Calu3 (cell line): ENCODE measurements at regions not wholly inside any gene's neighbourhood (a gene's known extent, or its start where the extent isn't known, plus 50 kb on each side); places are given as distances from the start of the nearest gene placed in this dataset.

Experiments
- BruUV-seq: library from RNA; stranded (reverse); fragments of 400-500 nt; replicated peaks from 2 replicates; lab custom pipeline; 2021; lab: Mats Ljungman, UMichigan
- CTCF ChIA-PET: fragments of 300-600 bp; sonication (Branson Sonifier 250); formaldehyde crosslinking; loops from one replicate; lab custom pipeline; 2022; ENCODE audit warnings: antibody characterized with exemption; lab: Charles Lee
- DNase-seq: peaks from one replicate; pipeline ENCODE4 v3.0.0; 2022
- H3K27ac Mint-ChIP-seq: one replicate; pipeline ENCODE4 v1.8.0; 2022; ENCODE audit warnings: mixed read lengths; ENCODE audit not compliant: unreplicated experiment
- H3K27me3 Mint-ChIP-seq: one replicate; pipeline ENCODE4 v1.8.0; 2022; ENCODE audit warnings: mixed read lengths; ENCODE audit not compliant: unreplicated experiment
- H3K36me3 Mint-ChIP-seq: one replicate; pipeline ENCODE4 v1.8.0; 2022; ENCODE audit warnings: mild to moderate bottlenecking, moderate library complexity, mixed read lengths; ENCODE audit not compliant: insufficient read depth, unreplicated experiment
- H3K4me1 Mint-ChIP-seq: one replicate; pipeline ENCODE4 v1.8.0; 2022; ENCODE audit warnings: mild to moderate bottlenecking, low read depth, mixed read lengths; ENCODE audit not compliant: unreplicated experiment
- H3K4me3 Mint-ChIP-seq: one replicate; pipeline ENCODE4 v1.8.0; 2022; ENCODE audit warnings: mild to moderate bottlenecking, low read depth, moderate library complexity, mixed read lengths; ENCODE audit not compliant: unreplicated experiment
- H3K9me3 Mint-ChIP-seq: one replicate; pipeline ENCODE4 v1.8.0; 2022; ENCODE audit warnings: low read depth, mixed read lengths; ENCODE audit not compliant: unreplicated experiment
- CTCF ChIP-seq: fragments of 200-600 bp; IDR thresholded peaks from one replicate; pipeline ENCODE4 v1.8.0; 2022; ENCODE audit warnings: antibody characterized with exemption; ENCODE audit not compliant: unreplicated experiment
- intact Hi-C: fragments of 100-400 bp; cut with micrococcal nuclease; formaldehyde crosslinking; loops from one replicate; pipeline ENCODE4 v1.10.0; 2022; ENCODE audit not compliant: unreplicated experiment

DNA sequence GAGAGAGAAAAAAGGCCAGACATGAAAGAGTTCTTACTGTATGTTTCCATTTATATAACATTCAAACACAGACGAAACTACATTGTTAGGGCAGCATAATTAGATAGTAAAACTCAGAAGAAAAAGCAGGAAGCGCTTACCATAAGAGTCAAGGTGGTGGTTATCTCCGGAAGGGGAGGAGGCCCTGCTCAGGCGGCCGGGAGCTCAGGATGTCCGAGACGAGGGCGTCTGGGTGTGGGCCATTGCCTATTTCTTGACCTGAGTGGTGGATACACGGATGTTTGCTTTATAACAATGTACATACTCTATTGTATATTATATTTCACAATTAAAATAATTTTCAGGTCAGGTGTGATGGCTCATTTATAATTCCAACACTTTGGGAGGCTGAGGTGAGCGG, 80.9 kb upstream of the COL5A1 start:
- Mint-ChIP-seq H3K27ac (no peak overlapping the region), H3K4me1 (no peaks in the 10 kb centered on the region), H3K9me3 (peaks cover 3% of the 10 kb centered on the region), H3K27me3 (peaks cover 13% of the 10 kb centered on the region), H3K4me3 (no peak overlapping the region), H3K36me3 (no peaks in the 10 kb centered on the region)
- intact Hi-C loops: no loop called here
- CTCF ChIA-PET: no interaction called here
- DNase-seq: no peak
- BruUV-seq: no TSS peak
- TF ChIP-seq CTCF: no peak

- no peak for DNase-seq
- H3K27me3 Mint-ChIP-seq: peaks cover 13% of the 10 kb centered on the region
- H3K4me1 Mint-ChIP-seq: no peaks in the 10 kb centered on the region
- TF ChIP-seq CTCF: no peak
- H3K27ac Mint-ChIP-seq: no peak overlapping the region
- no peaks in the 10 kb centered on the region for H3K36me3 Mint-ChIP-seq
- no TSS peak for BruUV-seq
- intact Hi-C loops: no loop called here
- peaks cover 3% of the 10 kb centered on the region for H3K9me3 Mint-ChIP-seq
- no peak overlapping the region for H3K4me3 Mint-ChIP-seq
- CTCF ChIA-PET: no interaction called here
These were observed 80.0 kb upstream of the COL5A1 start for GRCh38 chr9:134561427-134562145.

- no peak overlapping the region for H3K27ac Mint-ChIP-seq
- H3K9me3 Mint-ChIP-seq: peaks cover 3% of the 10 kb centered on the region
- H3K4me1 Mint-ChIP-seq: no peaks in the 10 kb centered on the region
- no peak for TF ChIP-seq CTCF
- BruUV-seq: no TSS peak
- DNase-seq: no peak
- no peaks in the 10 kb centered on the region for H3K36me3 Mint-ChIP-seq
- peaks cover 13% of the 10 kb centered on the region for H3K27me3 Mint-ChIP-seq
- no peak overlapping the region for H3K4me3 Mint-ChIP-seq
- intact Hi-C loops: no loop called here
- CTCF ChIA-PET: no interaction called here
These were observed 79.3 kb upstream of the COL5A1 start for GRCh38 chr9:134562146-134562849.

DNA sequence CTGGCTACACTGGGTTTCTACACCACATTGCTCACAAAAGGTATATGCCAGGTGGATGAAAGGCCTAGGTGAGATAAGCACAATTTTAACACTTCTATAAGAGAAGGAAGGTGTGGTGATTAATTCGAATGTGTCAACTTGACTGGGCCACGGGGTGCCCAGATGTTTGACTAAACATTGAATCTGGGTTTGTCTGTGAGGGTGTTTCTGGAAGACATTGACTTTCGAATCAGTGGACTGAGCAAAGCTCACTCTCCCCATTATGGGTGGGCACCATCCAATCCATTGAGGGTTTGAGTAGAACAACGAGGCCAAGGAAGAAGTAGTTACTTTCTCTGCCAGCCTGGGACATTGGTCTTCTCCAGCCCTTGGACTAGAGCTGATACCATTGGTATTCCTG, 78.2 kb upstream of the COL5A1 start:
- Mint-ChIP-seq H3K4me1 (no peaks in the 10 kb centered on the region), H3K36me3 (no peaks in the 10 kb centered on the region), H3K9me3 (peaks cover 3% of the 10 kb centered on the region), H3K4me3 (no peak overlapping the region), H3K27me3 (peaks cover 13% of the 10 kb centered on the region), H3K27ac (no peak overlapping the region)
- TF ChIP-seq CTCF: no peak
- DNase-seq: no peak
- intact Hi-C loops: no loop called here
- BruUV-seq: no TSS peak
- CTCF ChIA-PET: no interaction called here
